Esophagus squamous epithelium (tissue), 5 donors: ENCODE measurements at regions not wholly inside any gene's neighbourhood (a gene's known extent, or its start where the extent isn't known, plus 50 kb on each side); places are given as distances from the start of the nearest gene placed in this dataset.
"Not testable (repeated sequence)": the region's sequence is repeated elsewhere in the genome, so short reads cannot be mapped to it uniquely, and the experiment has no call there.

Experiments used
- DNase-seq: peaks from one replicate; lab custom pipeline; 2025; lab: John Stamatoyannopoulos, UW
- H3K27ac ChIP-seq, 4 donors: fragments of 200-600 bp; sonication (generic); one replicate each; pipeline ENCODE4 v1.5.1; 2016 to 2019; ENCODE audit warnings: mild to moderate bottlenecking in 1 of 4
- H3K27me3 ChIP-seq, 4 donors: fragments of 200-600 bp; sonication (generic); 1 replicate in 3 of 4; 2 replicates in 1 of 4; pipeline versions ENCODE4 v1.5.1 to v1.6.0; 2017 to 2021; ENCODE audit warnings: antibody characterized with exemption in 1 of 4
- H3K36me3 ChIP-seq, 3 donors: fragments of 200-600 bp; sonication (generic); one replicate each; pipeline ENCODE4 v1.5.1; 2016 to 2019
- H3K4me1 ChIP-seq, 3 donors: fragments of 200-600 bp; sonication (generic); one replicate each; pipeline ENCODE4 v1.5.1; 2017 to 2019
- H3K4me3 ChIP-seq, 4 donors: fragments of 200-600 bp; sonication (generic); 1 replicate in 3 of 4; 2 replicates in 1 of 4; pipeline ENCODE4 v1.5.1; 2016 to 2019; ENCODE audit warnings: mild to moderate bottlenecking in 2 of 4, moderate library complexity in 1 of 4
- H3K9me3 ChIP-seq, 3 donors: fragments of 200-600 bp; sonication (generic); one replicate each; pipeline ENCODE4 v1.5.1; 2016 to 2019
- POLR2A ChIP-seq, 4 donors: fragments of 450-650 bp; IDR thresholded peaks; one replicate each; pipeline ENCODE4 v1.6.1; 2017; ENCODE audit warnings: antibody characterized with exemption in 4 of 4, mild to moderate bottlenecking in 4 of 4, moderate library complexity in 3 of 4
- WGBS, 2 donors: methylation state at CpG; one replicate each; pipeline ENCODE4 v1.1.5; 2018; 5-methylcytosine and 5-hydroxymethylcytosine counted together
- intact Hi-C: fragments of 100-400 bp; cut with DNase I; formaldehyde crosslinking; loops from one replicate; pipeline ENCODE4 v1.15.0; 2022
- TF ChIP-seq, protein P1 (sequence below), 6 experiments: fragments of 450-650 bp in 4 of 6; fragments of 200-600 bp in 2 of 6; sonication (generic) in 2 of 6; IDR thresholded peaks; one replicate each; pipeline ENCODE4 v1.5.1; 2016 to 2019; ENCODE audit warnings: antibody characterized with exemption in 6 of 6, mild to moderate bottlenecking in 4 of 6, moderate library complexity in 4 of 6
- donor health status: DM: yes; HTN: yes; CAD: no.

DNA sequence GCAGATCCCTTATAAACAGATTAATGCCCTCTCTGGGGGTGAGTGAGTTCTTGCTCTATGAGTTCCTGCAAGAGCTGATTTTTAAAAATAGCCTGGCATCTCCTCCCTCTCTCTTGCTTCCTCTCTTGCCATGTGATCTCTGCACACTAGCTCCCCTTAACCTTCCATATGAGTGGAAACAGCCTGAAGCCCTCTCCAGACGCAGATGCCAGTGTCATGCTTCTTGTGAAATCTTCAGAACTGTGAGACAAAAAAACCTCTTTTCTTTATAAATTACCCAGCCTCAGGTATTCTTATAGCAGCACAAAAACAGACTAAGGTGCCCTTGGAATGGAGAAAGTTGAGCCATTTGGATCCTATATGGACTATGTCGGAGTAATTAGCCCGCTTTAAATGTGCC is 559.7 kb upstream of the CYLC2 start:
- DNase-seq = no peak
- WGBS, 2 donors = 68 to 79% methylated on average over 3 of the region's 3 CpGs
- no peaks in the 10 kb centered on the region for H3K4me1 ChIP-seq
- no peaks in the 10 kb centered on the region for H3K27me3 ChIP-seq
- TF ChIP-seq, protein P1, sequence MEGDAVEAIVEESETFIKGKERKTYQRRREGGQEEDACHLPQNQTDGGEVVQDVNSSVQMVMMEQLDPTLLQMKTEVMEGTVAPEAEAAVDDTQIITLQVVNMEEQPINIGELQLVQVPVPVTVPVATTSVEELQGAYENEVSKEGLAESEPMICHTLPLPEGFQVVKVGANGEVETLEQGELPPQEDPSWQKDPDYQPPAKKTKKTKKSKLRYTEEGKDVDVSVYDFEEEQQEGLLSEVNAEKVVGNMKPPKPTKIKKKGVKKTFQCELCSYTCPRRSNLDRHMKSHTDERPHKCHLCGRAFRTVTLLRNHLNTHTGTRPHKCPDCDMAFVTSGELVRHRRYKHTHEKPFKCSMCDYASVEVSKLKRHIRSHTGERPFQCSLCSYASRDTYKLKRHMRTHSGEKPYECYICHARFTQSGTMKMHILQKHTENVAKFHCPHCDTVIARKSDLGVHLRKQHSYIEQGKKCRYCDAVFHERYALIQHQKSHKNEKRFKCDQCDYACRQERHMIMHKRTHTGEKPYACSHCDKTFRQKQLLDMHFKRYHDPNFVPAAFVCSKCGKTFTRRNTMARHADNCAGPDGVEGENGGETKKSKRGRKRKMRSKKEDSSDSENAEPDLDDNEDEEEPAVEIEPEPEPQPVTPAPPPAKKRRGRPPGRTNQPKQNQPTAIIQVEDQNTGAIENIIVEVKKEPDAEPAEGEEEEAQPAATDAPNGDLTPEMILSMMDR (IDR thresholded peaks at IDR 0.05) = no peak
- TF ChIP-seq POLR2A (IDR thresholded peaks at IDR 0.05) = no peak
- no peak overlapping the region for H3K27ac ChIP-seq
- H3K36me3 ChIP-seq = no peaks in the 10 kb centered on the region
- H3K9me3 ChIP-seq = no peaks in the 10 kb centered on the region
- H3K4me3 ChIP-seq = no peak overlapping the region
- intact Hi-C loops = no loop called here

DNA sequence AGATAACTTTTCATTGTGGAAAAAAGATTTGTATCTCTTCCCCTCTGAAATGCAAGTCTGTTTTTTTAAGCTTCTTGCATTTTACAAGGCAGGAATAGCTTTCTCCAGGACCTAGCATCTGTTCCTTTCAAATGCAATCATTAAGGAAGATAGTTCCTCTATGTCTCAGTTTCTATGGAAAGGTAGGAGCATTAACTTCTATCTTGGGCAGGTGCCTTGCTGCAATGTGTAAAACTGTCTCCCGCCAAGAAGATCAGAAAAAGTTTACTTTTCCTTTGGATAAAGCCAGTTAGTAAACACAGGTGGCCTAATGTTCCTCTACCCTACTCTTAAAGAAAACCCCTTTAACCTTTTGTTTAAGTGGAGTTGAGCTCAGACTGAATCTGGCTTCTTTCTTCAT is 560.6 kb upstream of the CYLC2 start:
- H3K4me1 ChIP-seq = no peaks in the 10 kb centered on the region
- H3K4me3 ChIP-seq = no peak overlapping the region
- H3K27ac ChIP-seq = no peak overlapping the region
- WGBS, 2 donors = 20 to 50% methylated on average over 1 of the region's 1 CpG
- H3K9me3 ChIP-seq = no peaks in the 10 kb centered on the region
- no peak for DNase-seq
- TF ChIP-seq POLR2A (IDR thresholded peaks at IDR 0.05) = no peak
- TF ChIP-seq, protein P1 (IDR thresholded peaks at IDR 0.05) = no peak
- H3K36me3 ChIP-seq = no peaks in the 10 kb centered on the region
- intact Hi-C loops = no loop called here
- H3K27me3 ChIP-seq = no peaks in the 10 kb centered on the region

DNA sequence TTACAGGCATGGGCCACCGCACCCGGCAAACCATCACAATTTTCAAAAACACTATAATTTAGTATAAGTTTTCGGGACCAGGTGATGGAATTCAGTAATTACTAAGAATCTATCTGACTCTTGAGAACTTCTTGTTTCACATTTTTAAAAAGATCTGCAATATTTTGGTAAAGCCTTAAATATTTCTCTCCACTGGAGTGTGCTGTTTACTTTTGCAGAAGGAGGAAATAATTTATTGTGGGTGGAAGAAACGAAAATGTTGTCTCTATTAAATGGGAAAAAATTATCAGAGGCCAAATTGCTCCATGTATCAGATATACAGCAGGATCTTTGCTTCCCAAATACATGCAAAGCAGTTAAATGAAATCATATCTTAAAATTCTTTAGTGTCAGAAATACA is 566.8 kb upstream of the CYLC2 start:
- no peaks in the 10 kb centered on the region for H3K36me3 ChIP-seq
- intact Hi-C loops = no loop called here
- H3K4me3 ChIP-seq = no peak overlapping the region
- H3K27ac ChIP-seq = no peak overlapping the region
- H3K9me3 ChIP-seq = no peaks in the 10 kb centered on the region
- H3K27me3 ChIP-seq = no peaks in the 10 kb centered on the region
- no peaks in the 10 kb centered on the region for H3K4me1 ChIP-seq
- TF ChIP-seq, protein P1 (IDR thresholded peaks at IDR 0.05) = no peak
- no peak for TF ChIP-seq POLR2A (IDR thresholded peaks at IDR 0.05)
- 68 to 76% methylated on average over 4 of the region's 4 CpGs for WGBS, 2 donors
- DNase-seq = no peak

DNA sequence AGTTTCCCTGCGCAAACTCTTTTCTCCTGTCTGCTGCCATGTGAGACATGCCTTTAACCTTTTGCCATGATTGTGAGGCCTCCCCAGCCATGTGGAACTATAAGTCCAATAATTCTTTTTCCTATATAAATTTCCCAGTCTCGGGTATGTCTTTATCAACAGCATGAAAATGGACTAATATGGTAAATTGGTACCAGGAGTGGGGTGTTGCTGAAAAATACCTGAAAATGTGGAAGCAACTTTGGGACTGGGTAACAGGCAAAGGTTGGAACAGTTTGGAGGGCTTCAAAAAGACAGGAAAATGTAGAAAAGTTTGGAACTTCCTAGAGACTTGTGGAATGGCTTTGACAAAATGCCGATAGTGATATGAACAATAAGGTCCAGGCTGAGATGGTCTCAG is 578.9 kb upstream of the CYLC2 start:
- H3K4me3 ChIP-seq, DNase-seq, H3K4me1 ChIP-seq, H3K27ac ChIP-seq, intact Hi-C loops, H3K27me3 ChIP-seq, H3K36me3 ChIP-seq: not testable (repeated sequence)
- H3K9me3 ChIP-seq = peaks cover 0 to 23% (median 8%) of the 10 kb centered on the region in 3 donors
- 78 to 81% methylated on average over 3 of the region's 3 CpGs for WGBS, 2 donors

DNA sequence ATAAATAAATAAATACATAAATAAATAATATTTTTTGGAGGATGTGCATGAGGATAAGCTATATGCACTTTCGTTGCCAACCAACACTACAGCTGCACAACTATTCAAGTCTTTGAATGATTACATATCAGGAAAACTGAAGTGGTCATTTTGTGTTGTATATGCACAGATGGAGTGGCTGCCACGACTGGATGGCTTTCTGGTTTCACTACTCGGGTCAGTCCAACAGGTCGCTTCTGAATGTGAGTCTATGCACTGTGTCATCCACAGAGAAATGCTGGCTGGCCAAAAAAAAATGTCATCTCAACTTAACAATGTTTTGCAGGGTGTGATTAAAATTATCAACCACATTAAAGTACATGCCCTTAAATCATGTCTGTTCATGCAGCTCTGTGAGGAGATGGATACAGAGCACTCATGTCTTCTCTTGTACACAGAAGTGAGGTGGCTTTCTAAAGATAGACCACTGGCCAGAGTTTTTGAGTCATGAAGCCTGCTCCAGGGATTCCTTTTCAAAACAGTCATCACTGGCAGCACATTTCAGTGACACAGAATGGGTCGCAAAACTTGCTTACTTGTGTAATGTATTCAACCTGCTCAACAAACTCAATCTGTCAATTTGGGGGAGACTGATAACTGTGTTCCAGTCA is 589.8 kb upstream of the CYLC2 start:
- no peaks in the 10 kb centered on the region for H3K27me3 ChIP-seq
- H3K9me3 ChIP-seq = no peaks in the 10 kb centered on the region
- no peak overlapping the region for H3K27ac ChIP-seq
- H3K4me1 ChIP-seq = no peaks in the 10 kb centered on the region
- no peak for DNase-seq
- WGBS, 2 donors = 65 to 69% methylated on average over 5 of the region's 5 CpGs
- intact Hi-C loops = no loop called here
- TF ChIP-seq, protein P1 (IDR thresholded peaks at IDR 0.05) = no peak
- no peak for TF ChIP-seq POLR2A (IDR thresholded peaks at IDR 0.05)
- H3K36me3 ChIP-seq = no peaks in the 10 kb centered on the region
- H3K4me3 ChIP-seq = no peak overlapping the region

DNA sequence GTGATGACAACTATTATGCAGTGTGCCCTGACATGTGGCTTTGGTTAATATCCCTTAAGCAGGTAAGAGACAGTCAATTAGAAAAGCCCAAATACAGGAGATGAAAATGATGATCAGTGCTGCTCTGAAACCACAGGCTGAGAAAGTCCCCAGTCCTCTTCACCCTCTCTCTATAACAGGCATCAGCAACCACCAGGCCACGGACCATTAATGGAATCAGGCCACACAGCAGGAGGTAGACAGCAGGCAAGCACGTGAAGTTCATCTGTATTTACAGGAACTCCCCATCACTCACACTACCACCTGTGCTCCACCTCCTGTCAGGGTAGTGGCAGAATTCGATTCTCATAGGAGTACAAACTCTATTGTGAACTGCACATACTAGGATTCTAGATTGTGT is 591.6 kb upstream of the CYLC2 start:
- Histone ChIP-seq H3K36me3 (no peaks in the 10 kb centered on the region), H3K4me3 (no peak overlapping the region), H3K27ac (no peak overlapping the region), H3K27me3 (no peaks in the 10 kb centered on the region), H3K4me1 (no peaks in the 10 kb centered on the region), H3K9me3 (no peaks in the 10 kb centered on the region)
- TF ChIP-seq POLR2A (IDR thresholded peaks at IDR 0.05) = no peak
- TF ChIP-seq, protein P1 (IDR thresholded peaks at IDR 0.05) = no peak
- DNase-seq = no peak
- intact Hi-C loops = no loop called here
- 57 to 58% methylated on average over 3 of the region's 3 CpGs for WGBS, 2 donors
